Cardiac muscle cell (in vitro differentiated cells and primary cell): ENCODE measurements at regions not wholly inside any gene's neighbourhood (a gene's known extent, or its start where the extent isn't known, plus 50 kb on each side); places are given as distances from the start of the nearest gene placed in this dataset.

Experiments used
- DNase-seq, 2 donors: peaks; one replicate each; pipeline versions ENCODE4 v3.0.0 to v3.0.0-alpha.2; 2010 to 2017; ENCODE audit warnings: low read depth in 1 of 2, low spot score in 1 of 2
- H3K27ac ChIP-seq: fragments of 200-600 bp; sonication (generic); 2 replicates; pipeline ENCODE4 v1.5.1; 2016
- H3K27me3 ChIP-seq: fragments of 200-600 bp; sonication (generic); 2 replicates; pipeline ENCODE4 v1.6.0; 2016; ENCODE audit warnings: control low read depth
- H3K36me3 ChIP-seq: fragments of 200-600 bp; sonication (generic); 2 replicates; pipeline ENCODE4 v1.5.1; 2016; ENCODE audit warnings: control low read depth
- H3K4me1 ChIP-seq: fragments of 200-600 bp; sonication (generic); 2 replicates; pipeline ENCODE4 v1.8.1; 2017; ENCODE audit warnings: low read depth, mild to moderate bottlenecking, mixed run types
- H3K4me3 ChIP-seq: fragments of 200-600 bp; sonication (generic); 2 replicates; pipeline ENCODE4 v1.5.1; 2016; ENCODE audit warnings: mild to moderate bottlenecking
- H3K9me3 ChIP-seq: fragments of 200-600 bp; sonication (generic); 2 replicates; pipeline ENCODE4 v1.5.1; 2017; ENCODE audit warnings: low read depth, mild to moderate bottlenecking, control low read depth
- CTCF ChIP-seq: IDR thresholded peaks from 2 replicates; pipeline ENCODE4 v1.5.1; 2012; ENCODE audit warnings: low read depth, mild to moderate bottlenecking, low read length

DNA sequence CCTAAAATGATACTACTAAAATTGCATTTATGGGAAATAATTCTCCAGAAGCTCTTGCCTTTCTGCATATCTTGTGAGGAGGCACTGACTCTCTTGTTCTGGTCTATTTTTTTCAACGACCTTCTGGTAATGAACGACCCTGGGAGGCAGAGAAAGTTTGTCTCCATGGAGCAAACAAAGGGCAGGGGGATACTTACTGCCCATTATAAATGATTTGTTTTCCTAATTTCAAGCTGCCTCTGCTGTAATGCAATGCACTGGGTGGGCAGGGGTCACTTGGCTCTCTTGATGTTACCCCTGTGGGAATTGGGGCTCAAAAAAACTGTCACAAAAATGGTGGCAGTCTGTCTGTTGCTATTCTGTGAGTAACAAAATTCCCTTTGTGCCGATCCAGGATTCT is 643.2 kb downstream of the LIG4 start:
- H3K9me3 ChIP-seq, result no peaks in the 10 kb centered on the region
- H3K27me3 ChIP-seq, result no peaks in the 10 kb centered on the region
- no peak overlapping the region for H3K27ac ChIP-seq
- no peak for TF ChIP-seq CTCF
- no peaks in the 10 kb centered on the region for H3K4me1 ChIP-seq
- H3K4me3 ChIP-seq, result no peak overlapping the region
- DNase-seq, result no peak
- no peaks in the 10 kb centered on the region for H3K36me3 ChIP-seq

DNA sequence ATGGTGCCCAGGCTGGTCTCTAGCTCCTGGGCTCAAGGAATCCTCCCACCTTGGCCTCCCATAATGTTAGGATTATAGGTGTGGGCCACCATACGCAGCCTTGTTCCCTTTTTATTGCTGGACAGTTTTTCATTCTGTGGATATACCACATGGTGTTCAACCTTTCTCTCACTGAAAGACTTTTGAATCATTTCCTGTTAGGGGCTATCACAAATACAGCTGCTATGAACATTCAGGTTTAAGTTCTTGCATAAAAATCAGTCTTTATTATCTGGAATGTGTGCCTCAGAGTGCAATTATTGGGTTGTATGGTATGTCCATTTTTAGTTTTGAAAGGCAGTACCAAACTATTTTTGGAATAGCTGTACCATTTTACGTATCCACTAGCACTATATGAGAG is 647.2 kb downstream of the LIG4 start:
- DNase-seq, result no peak
- Histone ChIP-seq H3K27ac (no peak overlapping the region), H3K9me3 (no peaks in the 10 kb centered on the region), H3K4me3 (no peak overlapping the region), H3K27me3 (no peaks in the 10 kb centered on the region), H3K4me1 (no peaks in the 10 kb centered on the region), H3K36me3 (no peaks in the 10 kb centered on the region)
- no peak for TF ChIP-seq CTCF

DNA sequence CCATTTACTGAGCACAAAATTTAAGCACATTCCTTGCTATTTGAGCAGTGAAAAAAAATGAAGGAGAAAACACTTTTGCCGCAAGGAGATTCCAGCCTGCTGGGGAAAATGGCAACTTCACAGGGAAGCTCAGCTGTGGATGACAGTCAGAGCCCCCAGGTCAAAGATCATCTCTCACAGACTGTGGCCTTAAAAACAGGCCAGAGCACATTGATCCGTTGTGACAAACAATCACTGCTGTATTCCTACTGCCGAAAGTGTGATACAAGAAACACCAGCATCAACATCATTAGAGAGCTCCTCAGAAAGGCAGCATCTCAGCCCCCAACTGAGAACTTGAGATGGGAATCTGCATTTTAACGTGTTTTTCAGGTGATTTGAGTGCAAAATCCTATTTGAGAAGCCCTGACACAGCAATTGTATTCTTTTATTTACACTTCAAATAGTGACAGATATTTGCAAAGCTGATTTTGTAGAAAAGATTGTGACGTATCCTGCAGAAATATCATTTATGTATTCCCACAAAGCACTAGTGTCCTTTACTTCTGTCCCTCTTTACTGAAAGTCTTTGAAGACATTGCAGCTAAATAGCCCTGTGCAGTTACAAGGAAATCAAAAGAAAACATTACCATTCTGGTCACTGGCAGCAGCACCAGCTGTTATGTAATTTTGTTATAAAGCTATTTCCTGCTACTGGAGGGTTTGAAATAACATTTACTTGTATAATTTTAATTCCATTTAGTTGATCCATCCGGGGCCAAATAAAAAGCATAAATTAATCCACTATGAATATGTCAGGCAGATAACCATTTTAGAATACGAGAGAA is 652.0 kb downstream of the LIG4 start:
- Histone ChIP-seq H3K4me3 (no peak overlapping the region), H3K9me3 (no peaks in the 10 kb centered on the region), H3K36me3 (no peaks in the 10 kb centered on the region), H3K4me1 (no peaks in the 10 kb centered on the region), H3K27ac (no peak overlapping the region), H3K27me3 (no peaks in the 10 kb centered on the region)
- TF ChIP-seq CTCF, result no peak
- no peak for DNase-seq

- no peak overlapping the region for H3K27ac ChIP-seq
- no peaks in the 10 kb centered on the region for H3K36me3 ChIP-seq
- no peak for DNase-seq
These were observed 653.1 kb downstream of the LIG4 start for GRCh38 chr13:107562203-107562602.

DNA sequence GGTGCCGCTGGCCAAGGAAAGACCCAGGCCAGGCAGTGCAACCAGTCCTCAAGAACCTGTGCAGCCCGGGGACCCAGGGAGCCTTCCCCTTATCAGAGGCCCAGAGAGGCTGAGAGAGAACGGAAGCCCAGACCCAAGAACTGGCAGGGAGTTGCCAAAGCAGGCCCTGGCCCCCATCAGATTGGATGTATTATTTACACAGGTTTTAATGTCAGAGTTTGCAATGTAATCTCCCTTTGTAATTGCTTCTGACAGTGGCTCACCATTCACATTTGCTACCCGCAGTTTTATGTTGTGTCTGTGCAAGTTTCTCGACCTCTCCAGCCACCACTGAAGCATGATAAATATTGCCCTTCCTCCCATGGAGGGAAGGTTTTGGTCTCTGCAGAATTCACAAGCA is 660.9 kb downstream of the LIG4 start:
- H3K4me3 ChIP-seq, result no peak overlapping the region
- H3K4me1 ChIP-seq, result no peaks in the 10 kb centered on the region
- H3K9me3 ChIP-seq, result no peaks in the 10 kb centered on the region
- H3K36me3 ChIP-seq, result no peaks in the 10 kb centered on the region
- no peak for TF ChIP-seq CTCF
- H3K27me3 ChIP-seq, result no peaks in the 10 kb centered on the region
- no peak overlapping the region for H3K27ac ChIP-seq
- DNase-seq, result no peak

More at GRCh38 chr13:107562203-107562602, 653.1 kb downstream of the LIG4 start:
- no peaks in the 10 kb centered on the region for H3K4me1 ChIP-seq
- TF ChIP-seq CTCF, result no peak
- H3K9me3 ChIP-seq, result no peaks in the 10 kb centered on the region
- H3K27me3 ChIP-seq, result no peaks in the 10 kb centered on the region
- H3K4me3 ChIP-seq, result no peak overlapping the region
